Stimulated activated CD4-positive, alpha-beta T cell treated with anti-CD3 and anti-CD28 coated beads, TNF-alpha, amount 100 ng/mL, for 4 hours (primary cell): ENCODE measurements at regions not wholly inside any gene's neighbourhood (a gene's known extent, or its start where the extent isn't known, plus 50 kb on each side); places are given as distances from the start of the nearest gene placed in this dataset.
"Not testable (repeated sequence)": the region's sequence is repeated elsewhere in the genome, so short reads cannot be mapped to it uniquely, and the experiment has no call there.

Experiments
- DNase-seq, 3 experiments: peaks; one replicate each; pipeline ENCODE4 v3.0.0-alpha.2; 2020; ENCODE audit warnings: low read depth in 3 of 3

- no peak for DNase-seq
Measured at GRCh38 chr2:76019128-76019527, 308.4 kb upstream of the GCFC2 start.

- no peak for DNase-seq
Measured at GRCh38 chr2:76009484-76009883, 298.8 kb upstream of the GCFC2 start.

- DNase-seq: no peak
Measured at GRCh38 chr2:76008001-76008702, 297.4 kb upstream of the GCFC2 start.

- DNase-seq: no peak
Measured at GRCh38 chr2:76000425-76000824, 289.7 kb upstream of the GCFC2 start.

GRCh38 chr2:75998451-75998850, 287.7 kb upstream of the GCFC2 start:
- DNase-seq: no peak

- DNase-seq: no peak
Measured at GRCh38 chr2:75994759-75995158, 284.0 kb upstream of the GCFC2 start.

- not testable (repeated sequence) for DNase-seq
Measured at GRCh38 chr2:75988622-75989021, 277.9 kb upstream of the GCFC2 start.

- no peak for DNase-seq
Measured at GRCh38 chr2:75986617-75987016, 275.9 kb upstream of the GCFC2 start.

- no peak for DNase-seq
Measured at GRCh38 chr2:75982719-75983118, 272.0 kb upstream of the GCFC2 start.

GRCh38 chr2:75964646-75965045, 253.9 kb upstream of the GCFC2 start:
- DNase-seq: no peak

- no peak for DNase-seq
Measured at GRCh38 chr2:75960472-75961009, 249.8 kb upstream of the GCFC2 start.

- no peak for DNase-seq
Measured at GRCh38 chr2:75959724-75960471, 249.2 kb upstream of the GCFC2 start.

GRCh38 chr2:75954761-75955160, 244.0 kb upstream of the GCFC2 start:
- no peak for DNase-seq

- DNase-seq: no peak
Measured at GRCh38 chr2:75952173-75952572, 241.5 kb upstream of the GCFC2 start.

GRCh38 chr2:75949385-75950030, 238.8 kb upstream of the GCFC2 start:
- no peak for DNase-seq

- DNase-seq: no peak
Measured at GRCh38 chr2:75936311-75936710, 225.6 kb upstream of the GCFC2 start.

GRCh38 chr2:75932996-75933395, 222.3 kb upstream of the GCFC2 start:
- no peak for DNase-seq

GRCh38 chr2:75928093-75928492, 217.4 kb upstream of the GCFC2 start:
- no peak for DNase-seq

GRCh38 chr2:75925331-75926024, 214.8 kb upstream of the GCFC2 start:
- no peak for DNase-seq

- DNase-seq: no peak
Measured at GRCh38 chr2:75922191-75922590, 211.5 kb upstream of the GCFC2 start.

- no peak for DNase-seq
Measured at GRCh38 chr2:75920859-75921551, 210.3 kb upstream of the GCFC2 start.
